ENCODE measurements at regions not wholly inside any gene's neighbourhood (a gene's known extent, or its start where the extent isn't known, plus 50 kb on each side); places are given as distances from the start of the nearest gene placed in this dataset.

GRCh38 chr4:162640152-162640551 lies 476.4 kb upstream of the FSTL5 start:
- no peak for TF ChIP-seq CTCF (IDR thresholded peaks at IDR 0.05; ENCODE audit: insufficient read depth, low read length)
- no peak for TF ChIP-seq REST (IDR thresholded peaks at IDR 0.05; ENCODE audit: insufficient replicate concordance, low read depth)
- no peak for TF ChIP-seq GABPA (IDR thresholded peaks at IDR 0.05; ENCODE audit: low read depth)
- TF ChIP-seq POLR2AphosphoS5 (IDR thresholded peaks at IDR 0.05; ENCODE audit: low read depth), result no peak
- no peak for TF ChIP-seq SPI1 (IDR thresholded peaks at IDR 0.05; ENCODE audit: borderline replicate concordance, low read depth)

Data from HL-60 (cell line).